SU-DHL-6 (cell line): ENCODE measurements at regions not wholly inside any gene's neighbourhood (a gene's known extent, or its start where the extent isn't known, plus 50 kb on each side); places are given as distances from the start of the nearest gene placed in this dataset.

ENCODE experiments used
- CTCF ChIP-seq: fragments of 200-600 bp; sonication (generic); IDR thresholded peaks from one replicate; pipeline ENCODE4 v1.5.1; 2017; ENCODE audit warnings: antibody characterized with exemption, mild to moderate bottlenecking, low read length, moderate library complexity; ENCODE audit not compliant: insufficient read depth, poor library complexity, severe bottlenecking
- EZH2phosphoT487 ChIP-seq: fragments of 200-600 bp; sonication (generic), shearing (Covaris generic); conservative IDR thresholded peaks from 2 replicates; pipeline ENCODE4 v1.6.1; 2018; ENCODE audit warnings: mild to moderate bottlenecking, antibody characterized with exemption, low read length, moderate library complexity, mixed read lengths

GRCh38 chr4:125461676-125462363 lies 147.1 kb downstream of the FAT4 start:
- TF ChIP-seq CTCF (no peak), EZH2phosphoT487 (no peak)
